ENCODE measurements at regions not wholly inside any gene's neighbourhood (a gene's known extent, or its start where the extent isn't known, plus 50 kb on each side); places are given as distances from the start of the nearest gene placed in this dataset.

GRCh38 chr6:1479095-1479494 lies 89.7 kb downstream of the FOXF2 start:
- Histone ChIP-seq H3K36me3 (ENCODE audit: control insufficient read depth, insufficient read depth, low read length) (no peaks in the 10 kb centered on the region), H3K23ac (ENCODE audit: low read length) (no peak overlapping the region), H4K8ac (ENCODE audit: low read depth, low read length) (no peak overlapping the region), H2BK5ac (ENCODE audit: low read length) (no peak overlapping the region), H2BK15ac (replicated peaks; ENCODE audit: low read depth) (no peak overlapping the region), H3K27me3 (ENCODE audit: insufficient read depth, low read length, poor library complexity) (no peaks in the 10 kb centered on the region), H2BK120ac (ENCODE audit: low read depth, low read length) (no peak overlapping the region), H2AK5ac (ENCODE audit: low read length) (no peak overlapping the region), H3K4me1 (ENCODE audit: control insufficient read depth, low read depth, low read length) (no peaks in the 10 kb centered on the region), H3K79me2 (ENCODE audit: control insufficient read depth, insufficient read depth, low read length) (no peaks in the 10 kb centered on the region), H3K4ac (ENCODE audit: low read depth, low read length) (no peak overlapping the region), H4K5ac (ENCODE audit: low read length) (no peak overlapping the region), H3K4me3 (ENCODE audit: low read length) (no peak overlapping the region), H3K27ac (ENCODE audit: low read depth, low read length) (no peak overlapping the region), H3K18ac (ENCODE audit: low read length) (no peak overlapping the region), H3K4me2 (ENCODE audit: low read length) (no peak overlapping the region), H3K79me1 (ENCODE audit: low read length) (no peaks in the 10 kb centered on the region), H3K9ac (ENCODE audit: low read length) (no peak overlapping the region), H3K56ac (ENCODE audit: low read length) (no peak overlapping the region)
- DNase-seq, result no peak
- no CpG with 5 or more reads among the region's 2 CpGs for WGBS (ENCODE audit: extremely low coverage, insufficient coverage, low lambda C conversion rate)

DNA sequence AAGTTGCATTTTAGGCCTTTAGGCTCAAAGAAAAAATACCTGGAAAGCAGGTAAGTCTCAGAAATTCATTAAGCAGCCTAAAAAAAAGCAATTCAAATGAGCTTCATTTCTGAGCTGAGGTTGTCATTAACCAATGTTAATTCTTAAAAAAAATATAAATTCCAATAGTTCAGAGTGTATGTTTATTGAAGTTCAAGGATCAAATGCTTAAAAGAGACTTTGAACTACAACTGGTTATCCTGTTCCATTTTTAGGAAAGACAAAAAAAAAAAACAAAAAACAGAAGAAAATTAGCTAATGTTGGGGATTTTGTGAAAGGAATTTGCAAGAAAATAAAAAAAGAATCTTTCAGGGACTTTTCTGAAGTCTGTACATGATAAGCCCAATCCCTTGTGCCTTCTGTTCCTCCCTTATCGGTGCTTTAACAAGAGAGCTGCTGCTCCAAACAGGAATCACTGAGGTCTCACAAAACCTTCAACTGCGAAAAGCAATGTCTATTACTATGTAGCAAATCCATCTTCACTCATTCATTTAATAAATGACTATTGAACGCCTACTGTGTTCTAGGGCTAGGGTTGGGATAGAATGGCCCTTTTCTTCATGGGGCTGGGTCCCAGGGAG lies 90.3 kb downstream of the FOXF2 start:
- H3K4me1 ChIP-seq (ENCODE audit: control insufficient read depth, low read depth, low read length), result no peaks in the 10 kb centered on the region
- no peak overlapping the region for H4K5ac ChIP-seq (ENCODE audit: low read length)
- H3K27me3 ChIP-seq (ENCODE audit: insufficient read depth, low read length, poor library complexity), result no peaks in the 10 kb centered on the region
- WGBS (ENCODE audit: extremely low coverage, insufficient coverage, low lambda C conversion rate), result no CpG with 5 or more reads among the region's 3 CpGs
- H2BK120ac ChIP-seq (ENCODE audit: low read depth, low read length), result no peak overlapping the region
- no peak overlapping the region for H3K27ac ChIP-seq (ENCODE audit: low read depth, low read length)
- DNase-seq, result no peak
- no peak overlapping the region for H4K8ac ChIP-seq (ENCODE audit: low read depth, low read length)
- no peak overlapping the region for H3K4me3 ChIP-seq (ENCODE audit: low read length)
- H3K9ac ChIP-seq (ENCODE audit: low read length), result no peak overlapping the region
- no peak overlapping the region for H2BK15ac ChIP-seq (replicated peaks; ENCODE audit: low read depth)
- H3K4ac ChIP-seq (ENCODE audit: low read depth, low read length), result no peak overlapping the region
- H2AK5ac ChIP-seq (ENCODE audit: low read length), result no peak overlapping the region
- H3K79me2 ChIP-seq (ENCODE audit: control insufficient read depth, insufficient read depth, low read length), result no peaks in the 10 kb centered on the region
- no peak overlapping the region for H3K23ac ChIP-seq (ENCODE audit: low read length)
- H3K56ac ChIP-seq (ENCODE audit: low read length), result no peak overlapping the region
- H3K4me2 ChIP-seq (ENCODE audit: low read length), result no peak overlapping the region
- H3K79me1 ChIP-seq (ENCODE audit: low read length), result no peaks in the 10 kb centered on the region
- no peak overlapping the region for H3K18ac ChIP-seq (ENCODE audit: low read length)
- H2BK5ac ChIP-seq (ENCODE audit: low read length), result no peak overlapping the region
- H3K36me3 ChIP-seq (ENCODE audit: control insufficient read depth, insufficient read depth, low read length), result no peaks in the 10 kb centered on the region

GRCh38 chr6:1481286-1481685 lies 91.9 kb downstream of the FOXF2 start:
- Histone ChIP-seq H3K79me2 (ENCODE audit: control insufficient read depth, insufficient read depth, low read length) (no peaks in the 10 kb centered on the region), H2BK5ac (ENCODE audit: low read length) (no peak overlapping the region), H2AK5ac (ENCODE audit: low read length) (no peak overlapping the region), H4K8ac (ENCODE audit: low read depth, low read length) (no peak overlapping the region), H3K4me3 (ENCODE audit: low read length) (no peak overlapping the region), H3K27ac (ENCODE audit: low read depth, low read length) (no peak overlapping the region), H3K36me3 (ENCODE audit: control insufficient read depth, insufficient read depth, low read length) (no peaks in the 10 kb centered on the region), H3K23ac (ENCODE audit: low read length) (no peak overlapping the region), H3K79me1 (ENCODE audit: low read length) (no peaks in the 10 kb centered on the region), H3K4ac (ENCODE audit: low read depth, low read length) (no peak overlapping the region), H3K4me1 (ENCODE audit: control insufficient read depth, low read depth, low read length) (no peaks in the 10 kb centered on the region), H3K56ac (ENCODE audit: low read length) (no peak overlapping the region), H3K4me2 (ENCODE audit: low read length) (no peak overlapping the region), H3K27me3 (ENCODE audit: insufficient read depth, low read length, poor library complexity) (no peaks in the 10 kb centered on the region), H2BK15ac (replicated peaks; ENCODE audit: low read depth) (no peak overlapping the region), H3K18ac (ENCODE audit: low read length) (no peak overlapping the region), H2BK120ac (ENCODE audit: low read depth, low read length) (no peak overlapping the region), H3K9ac (ENCODE audit: low read length) (no peak overlapping the region), H4K5ac (ENCODE audit: low read length) (no peak overlapping the region)
- WGBS (ENCODE audit: extremely low coverage, insufficient coverage, low lambda C conversion rate), result no CpG with 5 or more reads among the region's 1 CpG
- DNase-seq, result no peak

GRCh38 chr6:1482381-1483166 lies 93.2 kb downstream of the FOXF2 start:
- Histone ChIP-seq H3K18ac (ENCODE audit: low read length) (no peak overlapping the region), H2BK15ac (replicated peaks; ENCODE audit: low read depth) (no peak overlapping the region), H2BK5ac (ENCODE audit: low read length) (no peak overlapping the region), H2BK120ac (ENCODE audit: low read depth, low read length) (no peak overlapping the region), H3K27ac (ENCODE audit: low read depth, low read length) (no peak overlapping the region), H3K9ac (ENCODE audit: low read length) (no peak overlapping the region), H3K4me3 (ENCODE audit: low read length) (no peak overlapping the region), H3K79me1 (ENCODE audit: low read length) (no peaks in the 10 kb centered on the region), H3K36me3 (ENCODE audit: control insufficient read depth, insufficient read depth, low read length) (no peaks in the 10 kb centered on the region), H3K56ac (ENCODE audit: low read length) (no peak overlapping the region), H3K4me1 (ENCODE audit: control insufficient read depth, low read depth, low read length) (no peaks in the 10 kb centered on the region), H4K8ac (ENCODE audit: low read depth, low read length) (no peak overlapping the region), H3K27me3 (ENCODE audit: insufficient read depth, low read length, poor library complexity) (no peaks in the 10 kb centered on the region), H3K23ac (ENCODE audit: low read length) (no peak overlapping the region), H4K5ac (ENCODE audit: low read length) (no peak overlapping the region), H3K4ac (ENCODE audit: low read depth, low read length) (no peak overlapping the region), H3K79me2 (ENCODE audit: control insufficient read depth, insufficient read depth, low read length) (no peaks in the 10 kb centered on the region), H3K4me2 (ENCODE audit: low read length) (no peak overlapping the region), H2AK5ac (ENCODE audit: low read length) (no peak overlapping the region)
- DNase-seq, result no peak
- WGBS (ENCODE audit: extremely low coverage, insufficient coverage, low lambda C conversion rate), result no CpG with 5 or more reads among the region's 9 CpGs

GRCh38 chr6:1485678-1486077 lies 96.3 kb downstream of the FOXF2 start:
- Histone ChIP-seq H4K8ac (ENCODE audit: low read depth, low read length) (no peak overlapping the region), H3K79me2 (ENCODE audit: control insufficient read depth, insufficient read depth, low read length) (no peaks in the 10 kb centered on the region), H2AK5ac (ENCODE audit: low read length) (no peak overlapping the region), H3K4me3 (ENCODE audit: low read length) (no peak overlapping the region), H2BK120ac (ENCODE audit: low read depth, low read length) (no peak overlapping the region), H3K4me2 (ENCODE audit: low read length) (no peak overlapping the region), H3K4ac (ENCODE audit: low read depth, low read length) (no peak overlapping the region), H3K79me1 (ENCODE audit: low read length) (no peaks in the 10 kb centered on the region), H3K36me3 (ENCODE audit: control insufficient read depth, insufficient read depth, low read length) (no peaks in the 10 kb centered on the region), H3K27ac (ENCODE audit: low read depth, low read length) (no peak overlapping the region), H3K27me3 (ENCODE audit: insufficient read depth, low read length, poor library complexity) (no peaks in the 10 kb centered on the region), H3K9ac (ENCODE audit: low read length) (no peak overlapping the region), H2BK15ac (replicated peaks; ENCODE audit: low read depth) (no peak overlapping the region), H2BK5ac (ENCODE audit: low read length) (no peak overlapping the region), H3K23ac (ENCODE audit: low read length) (no peak overlapping the region), H4K5ac (ENCODE audit: low read length) (no peak overlapping the region), H3K18ac (ENCODE audit: low read length) (no peak overlapping the region), H3K4me1 (ENCODE audit: control insufficient read depth, low read depth, low read length) (no peaks in the 10 kb centered on the region), H3K56ac (ENCODE audit: low read length) (no peak overlapping the region)
- no CpG with 5 or more reads among the region's 5 CpGs for WGBS (ENCODE audit: extremely low coverage, insufficient coverage, low lambda C conversion rate)
- no peak for DNase-seq
